H9 (cell line): ENCODE measurements at regions not wholly inside any gene's neighbourhood (a gene's known extent, or its start where the extent isn't known, plus 50 kb on each side); places are given as distances from the start of the nearest gene placed in this dataset.

Experiments used
- DNase-seq: peaks from one replicate; pipeline ENCODE4 v3.0.0-alpha.2; 2017
- H2AFZ ChIP-seq: one replicate; pipeline ENCODE4 v1.6.1; 2013; ENCODE audit warnings: mild to moderate bottlenecking, low read length, control low read depth, moderate library complexity
- H2AK5ac ChIP-seq: 2 replicates; pipeline ENCODE4 v1.6.1; 2013; ENCODE audit warnings: low read length, control low read depth, mixed read lengths; ENCODE audit not compliant: insufficient read length
- H2BK120ac ChIP-seq: one replicate; pipeline ENCODE4 v1.6.1; 2013; ENCODE audit warnings: low read depth, mild to moderate bottlenecking, low read length, control low read depth, inconsistent platforms; ENCODE audit not compliant: poor library complexity, severe bottlenecking
- H2BK12ac ChIP-seq: 2 replicates; pipeline ENCODE4 v1.6.1; 2013; ENCODE audit warnings: low read length, control low read depth, mixed read lengths, low read depth; ENCODE audit not compliant: insufficient read length
- H2BK15ac ChIP-seq: 2 replicates; pipeline ENCODE4 v1.6.1; 2013; ENCODE audit warnings: low read depth, low read length, control low read depth
- H2BK20ac ChIP-seq: one replicate; pipeline ENCODE4 v1.6.1; 2013; ENCODE audit warnings: low read depth, mild to moderate bottlenecking, low read length, control low read depth, inconsistent platforms; ENCODE audit not compliant: poor library complexity, severe bottlenecking
- H2BK5ac ChIP-seq: 2 replicates; pipeline ENCODE4 v1.6.1; 2013; ENCODE audit warnings: low read length, control low read depth, mixed read lengths; ENCODE audit not compliant: insufficient read length
- H3K14ac ChIP-seq: 2 replicates; pipeline ENCODE4 v1.6.1; 2013; ENCODE audit warnings: low read length, control low read depth; ENCODE audit not compliant: insufficient read depth
- H3K18ac ChIP-seq: 2 replicates; pipeline ENCODE4 v1.6.1; 2013; ENCODE audit warnings: low read depth, mild to moderate bottlenecking, mixed read lengths, low read length, control low read depth; ENCODE audit not compliant: insufficient read length
- H3K23ac ChIP-seq: 2 replicates; pipeline ENCODE4 v1.6.1; 2013; ENCODE audit warnings: low read length, control low read depth, mixed read lengths, low read depth; ENCODE audit not compliant: insufficient read length
- H3K23me2 ChIP-seq: 2 replicates; pipeline ENCODE4 v1.6.1; 2013; ENCODE audit warnings: low read depth, mild to moderate bottlenecking, mixed read lengths, low read length, control low read depth; ENCODE audit not compliant: insufficient read length, poor library complexity, severe bottlenecking
- H3K27ac ChIP-seq: 2 replicates; pipeline ENCODE4 v1.5.1; 2013; ENCODE audit warnings: low read length, control low read depth, mixed read lengths, low read depth; ENCODE audit not compliant: insufficient read length
- H3K27me3 ChIP-seq: 2 replicates; pipeline ENCODE4 v1.6.1; 2013; ENCODE audit warnings: low read length, control low read depth, inconsistent platforms; ENCODE audit not compliant: insufficient read depth
- H3K4ac ChIP-seq: 2 replicates; pipeline ENCODE4 v1.6.1; 2013; ENCODE audit warnings: low read depth, mild to moderate bottlenecking, control low read depth, inconsistent platforms, low read length, moderate library complexity
- H3K4me1 ChIP-seq: 2 replicates; pipeline ENCODE4 v1.6.1; 2013; ENCODE audit warnings: low read length, control low read depth, inconsistent platforms; ENCODE audit not compliant: insufficient read depth
- H3K4me2 ChIP-seq: 2 replicates; pipeline ENCODE4 v1.6.1; 2013; ENCODE audit warnings: low read length, control low read depth, mixed read lengths; ENCODE audit not compliant: insufficient read length, insufficient read depth
- H3K56ac ChIP-seq: 2 replicates; pipeline ENCODE4 v1.6.1; 2013; ENCODE audit warnings: low read depth, mild to moderate bottlenecking, mixed read lengths, low read length, control low read depth; ENCODE audit not compliant: insufficient read length
- H3K79me1 ChIP-seq: 2 replicates; pipeline ENCODE4 v1.6.1; 2013; ENCODE audit warnings: low read depth, mild to moderate bottlenecking, moderate library complexity, low read length, control low read depth, inconsistent platforms; ENCODE audit not compliant: insufficient read depth, poor library complexity, severe bottlenecking
- H3K79me2 ChIP-seq: 2 replicates; pipeline ENCODE4 v1.6.1; 2013; ENCODE audit warnings: low read length, control low read depth, inconsistent platforms; ENCODE audit not compliant: insufficient read depth
- H3K9ac ChIP-seq: 2 replicates; pipeline ENCODE4 v1.6.1; 2013; ENCODE audit warnings: low read length, control low read depth, mixed read lengths; ENCODE audit not compliant: insufficient read length; ENCODE audit errors: extremely low read depth
- H3K9me3 ChIP-seq: one replicate; pipeline ENCODE4 v1.6.1; 2013; ENCODE audit warnings: low read depth, low read length, inconsistent platforms; ENCODE audit not compliant: control insufficient read depth
- H3T11ph ChIP-seq: one replicate; pipeline ENCODE4 v1.6.1; 2013; ENCODE audit warnings: mild to moderate bottlenecking, low read length, control low read depth, inconsistent platforms
- H4K20me1 ChIP-seq: one replicate; pipeline ENCODE4 v1.6.1; 2013; ENCODE audit not compliant: control insufficient read depth, insufficient read length, insufficient read depth
- H4K5ac ChIP-seq: 2 replicates; pipeline ENCODE4 v1.6.1; 2013; ENCODE audit warnings: low read depth, mild to moderate bottlenecking, mixed read lengths, low read length, control low read depth; ENCODE audit not compliant: insufficient read length
- H4K8ac ChIP-seq: replicated peaks from 2 replicates; pipeline ENCODE4 v1.6.1; 2013; ENCODE audit warnings: low read length, control low read depth, mixed read lengths, low read depth; ENCODE audit not compliant: insufficient read length
- H4K91ac ChIP-seq: 2 replicates; pipeline ENCODE4 v1.6.1; 2013; ENCODE audit warnings: low read depth, mild to moderate bottlenecking, moderate library complexity, mixed read lengths, low read length, control low read depth; ENCODE audit not compliant: insufficient read length
- H3K27ac Mint-ChIP-seq, 3 experiments: 2 replicates in 2 of 3; 3 replicates in 1 of 3; pipeline ENCODE4 v1.8.0; 2020 to 2021; ENCODE audit warnings: mixed read lengths in 3 of 3, mild to moderate bottlenecking in 1 of 3, moderate library complexity in 1 of 3
- H3K27me3 Mint-ChIP-seq: 2 replicates; pipeline ENCODE4 v1.8.0; 2021; ENCODE audit warnings: low read depth, mild to moderate bottlenecking, moderate library complexity, mixed read lengths
- H3K36me3 Mint-ChIP-seq, 3 experiments: 2 replicates in 2 of 3; 3 replicates in 1 of 3; pipeline ENCODE4 v1.8.0; 2020 to 2021; ENCODE audit warnings: low read depth in 3 of 3, mixed read lengths in 3 of 3; ENCODE audit not compliant: insufficient read depth in 1 of 3
- H3K4me1 Mint-ChIP-seq, 2 experiments: 2 replicates each; pipeline ENCODE4 v1.8.0; 2020; ENCODE audit warnings: mixed read lengths in 2 of 2
- H3K4me3 Mint-ChIP-seq, 2 experiments: 2 replicates in 1 of 2; 3 replicates in 1 of 2; pipeline ENCODE4 v1.8.0; 2020 to 2021; ENCODE audit warnings: mild to moderate bottlenecking in 2 of 2, mixed read lengths in 2 of 2, moderate library complexity in 1 of 2
- H3K9me3 Mint-ChIP-seq, 2 experiments: 2 replicates in 1 of 2; 3 replicates in 1 of 2; pipeline ENCODE4 v1.8.0; 2020; ENCODE audit warnings: mild to moderate bottlenecking in 2 of 2, mixed read lengths in 2 of 2, moderate library complexity in 1 of 2
- CTCF ChIP-seq: fragments of 200-600 bp; sonication (generic); conservative IDR thresholded peaks from 3 replicates; pipeline ENCODE4 v1.8.0; 2021; ENCODE audit warnings: antibody characterized with exemption, mild to moderate bottlenecking
- WGBS: extraction: QIAGEN DNeasy Blood & Tissue Kit; methylation state at CpG from one replicate; pipeline ENCODE4 v1.1.7; 2013; ENCODE audit warnings: missing lambda C conversion rate, low lambda C conversion rate, mixed read lengths; ENCODE audit not compliant: insufficient read length; ENCODE audit errors: extremely low coverage; 5-methylcytosine and 5-hydroxymethylcytosine counted together

DNA sequence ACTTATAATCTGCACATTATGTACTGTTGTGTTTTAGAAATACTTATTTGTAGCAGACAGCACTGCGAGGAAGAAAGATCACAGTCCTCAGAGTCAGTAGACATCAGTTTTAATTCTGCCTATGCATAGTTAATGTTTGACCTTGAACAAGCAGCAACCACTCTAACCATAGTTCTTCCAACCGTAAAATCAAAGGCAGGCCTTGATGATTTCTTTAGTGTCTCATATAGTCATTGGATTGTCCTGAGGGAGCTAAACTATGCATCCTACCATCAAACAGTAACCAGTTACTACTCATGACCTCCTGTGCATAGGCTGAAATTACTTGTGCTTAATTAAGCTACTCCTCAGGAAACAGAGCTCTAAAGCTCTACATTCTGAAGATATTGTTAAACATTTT, 294.8 kb upstream of the STXBP5 start:
- H3K4me3 Mint-ChIP-seq: no peak overlapping the region
- H3K18ac ChIP-seq: no peak overlapping the region
- H3K27me3 ChIP-seq: no peaks in the 10 kb centered on the region

More for the DNA sequence above, 294.8 kb upstream of the STXBP5 start:
- no peak for DNase-seq
- Mint-ChIP-seq H3K27me3 (no peaks in the 10 kb centered on the region), H3K27ac (no peak overlapping the region), H3K4me1 (peaks cover 12 to 17% of the 10 kb centered on the region in 2 experiments), H3K9me3 (no peaks in the 10 kb centered on the region), H3K36me3 (no peaks in the 10 kb centered on the region)
- no peak overlapping the region for H2BK20ac ChIP-seq
- H3K9me3 ChIP-seq: no peaks in the 10 kb centered on the region
- H4K20me1 ChIP-seq: no peaks in the 10 kb centered on the region
- no peak overlapping the region for H2AK5ac ChIP-seq
- no peak overlapping the region for H3K14ac ChIP-seq
- H3K56ac ChIP-seq: no peak overlapping the region
- no peak overlapping the region for H3K27ac ChIP-seq
- no peaks in the 10 kb centered on the region for H3K23me2 ChIP-seq
- no peaks in the 10 kb centered on the region for H3K79me1 ChIP-seq
- H3K23ac ChIP-seq: no peak overlapping the region
- TF ChIP-seq CTCF: no peak
- no peak overlapping the region for H3K4ac ChIP-seq
- peaks cover 7% of the 10 kb centered on the region for H3K4me1 ChIP-seq
- no peak overlapping the region for H4K91ac ChIP-seq
- no peak overlapping the region for H2BK12ac ChIP-seq
- no peak overlapping the region for H3K4me2 ChIP-seq
- no peak overlapping the region for H4K5ac ChIP-seq
- no peak overlapping the region for H3K9ac ChIP-seq
- no peak overlapping the region for H2BK5ac ChIP-seq
- H2AFZ ChIP-seq: no peak overlapping the region
- H2BK15ac ChIP-seq: no peak overlapping the region
- no peak overlapping the region for H3T11ph ChIP-seq
- no peaks in the 10 kb centered on the region for H3K79me2 ChIP-seq
- no CpG with 5 or more reads among the region's 2 CpGs for WGBS
- H2BK120ac ChIP-seq: no peak overlapping the region
- H4K8ac ChIP-seq: no peak overlapping the region
